ENCODE measurements at regions not wholly inside any gene's neighbourhood (a gene's known extent, or its start where the extent isn't known, plus 50 kb on each side); places are given as distances from the start of the nearest gene placed in this dataset.
A peak's percentile ranks its signal among the peaks of the same experiment; 100 is the strongest.

GRCh38 chr3:25350725-25351114, 77.3 kb upstream of the RARB start:
- no peak overlapping the region for H3K4me3 ChIP-seq
- H3K9me3 ChIP-seq, result no peaks in the 10 kb centered on the region
- intact Hi-C loops (cut with DNase I), result no loop called here
- no peaks in the 10 kb centered on the region for H3K27me3 ChIP-seq
- H3K36me3 ChIP-seq, result no peaks in the 10 kb centered on the region
- H3K4me1 ChIP-seq, result no peaks in the 10 kb centered on the region
- no peak overlapping the region for H3K27ac ChIP-seq
- no peak for DNase-seq
- TF ChIP-seq, protein P1, sequence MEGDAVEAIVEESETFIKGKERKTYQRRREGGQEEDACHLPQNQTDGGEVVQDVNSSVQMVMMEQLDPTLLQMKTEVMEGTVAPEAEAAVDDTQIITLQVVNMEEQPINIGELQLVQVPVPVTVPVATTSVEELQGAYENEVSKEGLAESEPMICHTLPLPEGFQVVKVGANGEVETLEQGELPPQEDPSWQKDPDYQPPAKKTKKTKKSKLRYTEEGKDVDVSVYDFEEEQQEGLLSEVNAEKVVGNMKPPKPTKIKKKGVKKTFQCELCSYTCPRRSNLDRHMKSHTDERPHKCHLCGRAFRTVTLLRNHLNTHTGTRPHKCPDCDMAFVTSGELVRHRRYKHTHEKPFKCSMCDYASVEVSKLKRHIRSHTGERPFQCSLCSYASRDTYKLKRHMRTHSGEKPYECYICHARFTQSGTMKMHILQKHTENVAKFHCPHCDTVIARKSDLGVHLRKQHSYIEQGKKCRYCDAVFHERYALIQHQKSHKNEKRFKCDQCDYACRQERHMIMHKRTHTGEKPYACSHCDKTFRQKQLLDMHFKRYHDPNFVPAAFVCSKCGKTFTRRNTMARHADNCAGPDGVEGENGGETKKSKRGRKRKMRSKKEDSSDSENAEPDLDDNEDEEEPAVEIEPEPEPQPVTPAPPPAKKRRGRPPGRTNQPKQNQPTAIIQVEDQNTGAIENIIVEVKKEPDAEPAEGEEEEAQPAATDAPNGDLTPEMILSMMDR (IDR thresholded peaks at IDR 0.05), result no peak
- ATAC-seq, result no peak

GRCh38 chr3:25354071-25354470, 74.0 kb upstream of the RARB start:
- no peak overlapping the region for H3K4me3 ChIP-seq
- H3K27me3 ChIP-seq, result no peaks in the 10 kb centered on the region
- no peak overlapping the region for H3K27ac ChIP-seq
- TF ChIP-seq, protein P1 (IDR thresholded peaks at IDR 0.05), result no peak
- H3K36me3 ChIP-seq, result no peaks in the 10 kb centered on the region
- intact Hi-C loops (cut with DNase I), result no loop called here
- DNase-seq (no peak), ATAC-seq (no peak)
- no peaks in the 10 kb centered on the region for H3K4me1 ChIP-seq
- H3K9me3 ChIP-seq, result no peaks in the 10 kb centered on the region

- Histone ChIP-seq H3K27me3 (no peaks in the 10 kb centered on the region), H3K4me3 (peak overlapping the region; percentile 7), H3K9me3 (no peaks in the 10 kb centered on the region), H3K36me3 (no peaks in the 10 kb centered on the region), H3K27ac (no peak overlapping the region), H3K4me1 (no peaks in the 10 kb centered on the region)
- intact Hi-C loops (cut with DNase I), result no loop called here
- no peak for DNase-seq
- TF ChIP-seq, protein P1 (IDR thresholded peaks at IDR 0.05), result no peak
- no peak for ATAC-seq
Observed at GRCh38 chr3:25355034-25355885, 72.8 kb upstream of the RARB start.

GRCh38 chr3:25355998-25356397, 72.1 kb upstream of the RARB start:
- peak overlapping the region; percentile 7 for H3K4me3 ChIP-seq
- intact Hi-C loops (cut with DNase I), result no loop called here
- no peaks in the 10 kb centered on the region for H3K4me1 ChIP-seq
- H3K9me3 ChIP-seq, result no peaks in the 10 kb centered on the region
- H3K27ac ChIP-seq, result no peak overlapping the region
- no peaks in the 10 kb centered on the region for H3K36me3 ChIP-seq
- TF ChIP-seq, protein P1 (IDR thresholded peaks at IDR 0.05), result no peak
- DNase-seq (no peak), ATAC-seq (no peak)
- H3K27me3 ChIP-seq, result no peaks in the 10 kb centered on the region

GRCh38 chr3:25362118-25362517, 65.9 kb upstream of the RARB start:
- TF ChIP-seq, protein P1 (IDR thresholded peaks at IDR 0.05), result no peak
- Histone ChIP-seq H3K4me1 (no peaks in the 10 kb centered on the region), H3K36me3 (no peaks in the 10 kb centered on the region), H3K27ac (no peak overlapping the region), H3K9me3 (no peaks in the 10 kb centered on the region), H3K27me3 (no peaks in the 10 kb centered on the region), H3K4me3 (no peak overlapping the region)
- ATAC-seq (no peak), DNase-seq (no peak)
- intact Hi-C loops (cut with DNase I), result no loop called here
